HepG2 (cell line): ENCODE measurements at regions not wholly inside any gene's neighbourhood (a gene's known extent, or its start where the extent isn't known, plus 50 kb on each side); places are given as distances from the start of the nearest gene placed in this dataset.

Experiments used
- ATAC-seq: fragments of 200-7000 bp; cut with Tn5 transposase; 3 replicates; pipeline ENCODE4 v1.9.1; 2020; ENCODE audit warnings: mild to moderate bottlenecking, moderate library complexity
- BruUV-seq: library from RNA; stranded (reverse); fragments of 400-500 nt; replicated peaks from 2 replicates; lab custom pipeline; 2021; lab: Mats Ljungman, UMichigan
- CTCF ChIA-PET: fragments of 300-600 bp; formaldehyde crosslinking; extraction: SDS; loops from one replicate; lab custom pipeline; 2021; ENCODE audit warnings: low total read pairs, inconsistent platforms, low intra/inter-chr PET ratio; lab: Yijun Ruan, JAX
- POLR2A ChIA-PET: fragments of 350-600 bp; sonication (Branson Sonifier 250); formaldehyde crosslinking; loops from one replicate; lab custom pipeline; 2020; ENCODE audit warnings: antibody characterized with exemption, inconsistent platforms; lab: Yijun Ruan, JAX
- DNase-seq: peaks from one replicate; pipeline ENCODE4 v3.0.0-alpha.2; 2015; ENCODE audit warnings: low spot score
- FAIRE-seq: peaks from 3 replicates; lab custom pipeline; 2011; peaks lifted over from hg19 to GRCh38; lab: Jason Lieb, UNC
- H2AFZ ChIP-seq: one replicate; pipeline ENCODE4 v1.6.1; 2011; ENCODE audit warnings: low read length, inconsistent platforms
- H3K27ac ChIP-seq: fragments of 300-600 bp; 3 replicates; pipeline ENCODE4 v1.8.0; 2011; ENCODE audit warnings: mixed run types, mild to moderate bottlenecking, mixed read lengths, low read length, inconsistent platforms; ENCODE audit not compliant: insufficient read depth; ENCODE audit errors: extremely low read length
- H3K27me3 ChIP-seq, 2 experiments: fragments of 200-600 bp in 1 of 2; 2 replicates in 1 of 2; 3 replicates in 1 of 2; pipeline versions ENCODE4 v1.6.0 to v1.8.0; 2011; ENCODE audit warnings: low read length in 2 of 2, mild to moderate bottlenecking in 2 of 2, moderate library complexity in 2 of 2, inconsistent platforms in 1 of 2; ENCODE audit not compliant: insufficient read depth in 2 of 2, control insufficient read depth in 1 of 2
- H3K36me3 ChIP-seq, 2 experiments: fragments of 200-600 bp in 1 of 2; replicated peaks in 1 of 2; 2 replicates in 1 of 2; 3 replicates in 1 of 2; pipeline versions ENCODE4 v1.5.1 to v1.8.0; 2011; ENCODE audit warnings: low read length in 2 of 2, inconsistent platforms in 1 of 2; ENCODE audit not compliant: insufficient read depth in 2 of 2, control insufficient read depth in 1 of 2
- H3K4me1 ChIP-seq: 2 replicates; pipeline ENCODE4 v1.5.1; 2012; ENCODE audit warnings: low read length, inconsistent platforms; ENCODE audit not compliant: insufficient read depth
- H3K4me2 ChIP-seq: 2 replicates; pipeline ENCODE4 v1.6.0; 2011; ENCODE audit warnings: low read depth, low read length, inconsistent platforms
- H3K4me3 ChIP-seq, 3 experiments: fragments of 200-600 bp in 1 of 3; sonication (generic), shearing (Covaris generic) in 1 of 3; replicated peaks in 1 of 3; 2 replicates each; pipeline ENCODE4 v1.5.1; 2011 to 2016; ENCODE audit warnings: low read length in 3 of 3, inconsistent platforms in 2 of 3, low read depth in 2 of 3, mild to moderate bottlenecking in 2 of 3, control low read depth in 1 of 3, mixed read lengths in 1 of 3; ENCODE audit not compliant: insufficient read depth in 1 of 3
- H3K79me2 ChIP-seq: one replicate; pipeline ENCODE4 v1.6.1; 2011; ENCODE audit warnings: low read length, inconsistent platforms; ENCODE audit not compliant: insufficient read depth
- H3K9ac ChIP-seq: 2 replicates; pipeline ENCODE4 v1.6.0; 2011; ENCODE audit warnings: mild to moderate bottlenecking, low read depth, low read length, inconsistent platforms; ENCODE audit not compliant: insufficient read depth
- H3K9me3 ChIP-seq: 2 replicates; pipeline ENCODE4 v1.5.1; 2012; ENCODE audit warnings: mild to moderate bottlenecking, low read length
- H4K20me1 ChIP-seq: 2 replicates; pipeline ENCODE4 v1.6.0; 2011; ENCODE audit warnings: inconsistent platforms, mild to moderate bottlenecking, low read length, moderate library complexity; ENCODE audit not compliant: insufficient read depth
- E2F5 ChIP-seq: sonication (generic); formaldehyde crosslinking; conservative IDR thresholded peaks from 2 replicates; pipeline ENCODE4 v1.4.0; 2020; ENCODE audit warnings: missing genetic modification reagents
- EEA1 ChIP-seq: sonication (generic); formaldehyde crosslinking; IDR thresholded peaks from 2 replicates; pipeline ENCODE4 v1.5.1; 2020; ENCODE audit warnings: mild to moderate bottlenecking, missing genetic modification reagents, borderline replicate concordance
- EHMT2 ChIP-seq: fragments of 200-600 bp; sonication (generic); IDR thresholded peaks from 2 replicates; pipeline ENCODE4 v1.7.0; 2017; ENCODE audit warnings: antibody characterized with exemption, low read depth, low read length, borderline replicate concordance
- MAFF ChIP-seq: IDR thresholded peaks from 2 replicates; pipeline ENCODE4 v1.6.1; 2011; ENCODE audit warnings: low read depth, low read length, improper control_type of control experiment
- MAFG ChIP-seq: sonication (generic); formaldehyde crosslinking; IDR thresholded peaks from 2 replicates; pipeline ENCODE4 v1.5.1; 2020; ENCODE audit warnings: mild to moderate bottlenecking, missing genetic modification reagents
- MAFK ChIP-seq, 2 experiments: IDR thresholded peaks in 1 of 2; conservative IDR thresholded peaks in 1 of 2; 2 replicates each; pipeline ENCODE4 v1.6.1; 2011; ENCODE audit warnings: improper control_type of control experiment in 2 of 2, low read length in 2 of 2
- MED8 ChIP-seq: sonication (generic); formaldehyde crosslinking; IDR thresholded peaks from 2 replicates; pipeline ENCODE4 v1.8.1; 2023; ENCODE audit warnings: mild to moderate bottlenecking, missing genetic modification reagents; ENCODE audit not compliant: insufficient replicate concordance
- NCOR1 ChIP-seq: fragments of 200-600 bp; sonication (generic); IDR thresholded peaks from 2 replicates; pipeline ENCODE4 v1.7.0; 2017; ENCODE audit warnings: antibody characterized with exemption, low read length, borderline replicate concordance
- SRF ChIP-seq: IDR thresholded peaks from 2 replicates; pipeline ENCODE4 v1.6.1; 2011; ENCODE audit warnings: mild to moderate bottlenecking, low read depth, low read length, moderate library complexity
- ZNF136 ChIP-seq: sonication (generic); formaldehyde crosslinking; IDR thresholded peaks from 2 replicates; pipeline ENCODE4 v1.8.1; 2022; ENCODE audit warnings: low read depth, mild to moderate bottlenecking, moderate library complexity, missing genetic modification reagents
- ZNF556 ChIP-seq: sonication (generic); formaldehyde crosslinking; IDR thresholded peaks from 2 replicates; pipeline ENCODE4 v1.4.0; 2020; ENCODE audit warnings: mild to moderate bottlenecking, missing genetic modification reagents, borderline replicate concordance
- ZSCAN29 ChIP-seq: sonication (generic); formaldehyde crosslinking; conservative IDR thresholded peaks from 2 replicates; pipeline ENCODE4 v1.4.0; 2020; ENCODE audit warnings: mild to moderate bottlenecking, missing genetic modification reagents
- WGBS: methylation state at CpG from one replicate; pipeline ENCODE4 v1.1.6; 2017; ENCODE audit warnings: low lambda C conversion rate; 5-methylcytosine and 5-hydroxymethylcytosine counted together
- in situ Hi-C: cut with HindIII; loops from 2 replicates; pipeline ENCODE4 v1.10.0; 2017; ENCODE audit warnings: low pct_unique_long_range_greater_than_20kb; ENCODE audit not compliant: extremely low pct_ligation_motif_present
- intact Hi-C: fragments of 100-400 bp; cut with micrococcal nuclease; formaldehyde crosslinking; loops from one replicate; pipeline ENCODE4 v1.10.0; 2022; ENCODE audit not compliant: unreplicated experiment

GRCh38 chr2:116491292-116491691, 1323.2 kb upstream of the DDX18 start:
- peak; percentile 99 for TF ChIP-seq MAFF
- no peak for TF ChIP-seq SRF
- TF ChIP-seq EHMT2 = no peak
- no peak for TF ChIP-seq ZNF136
- peak; percentile 99 for TF ChIP-seq MAFK (conservative IDR thresholded peaks at IDR 0.05 in 1 of 2, IDR thresholded peaks at IDR 0.05 in 1 of 2; ENCODE audit: low read length in 2 of 2)
- no peak for TF ChIP-seq ZNF556 (CRISPR knock-in tag)
- no peak for TF ChIP-seq NCOR1
- TF ChIP-seq E2F5 (CRISPR knock-in tag) = no peak
- TF ChIP-seq EEA1 = no peak
- TF ChIP-seq MED8 (CRISPR knock-in tag) = no peak
- peak; percentile 75 for TF ChIP-seq MAFG (CRISPR knock-in tag)
- TF ChIP-seq ZSCAN29 (CRISPR knock-in tag) = no peak

More at GRCh38 chr2:116491292-116491691, 1323.2 kb upstream of the DDX18 start:
- H3K36me3 ChIP-seq = no peaks in the 10 kb centered on the region
- H3K27me3 ChIP-seq = no peaks in the 10 kb centered on the region
- POLR2A ChIA-PET = no interaction called here
- H3K4me3 ChIP-seq = no peak overlapping the region
- peaks cover 88% of the 10 kb centered on the region for H3K9me3 ChIP-seq
- DNase-seq (no peak), ATAC-seq (no peak), FAIRE-seq (no peak)
- H3K79me2 ChIP-seq = no peaks in the 10 kb centered on the region
- H3K4me2 ChIP-seq = no peak overlapping the region
- intact Hi-C loops (no loop called here), in situ Hi-C loops (no loop called here)
- no peaks in the 10 kb centered on the region for H3K4me1 ChIP-seq
- no peak overlapping the region for H3K9ac ChIP-seq
- H3K27ac ChIP-seq = no peak overlapping the region
- CTCF ChIA-PET = no interaction called here
- no peaks in the 10 kb centered on the region for H4K20me1 ChIP-seq
- WGBS = 20% methylated on average over 11 of the region's 11 CpGs
- no TSS peak for BruUV-seq
- no peak overlapping the region for H2AFZ ChIP-seq
